Chondrocyte (in vitro differentiated cells): ENCODE measurements at regions not wholly inside any gene's neighbourhood (a gene's known extent, or its start where the extent isn't known, plus 50 kb on each side); places are given as distances from the start of the nearest gene placed in this dataset.
A peak's percentile ranks its signal among the peaks of the same experiment; 100 is the strongest.

ENCODE experiments used
- DNase-seq: peaks from one replicate; pipeline ENCODE4 v3.0.0; 2021; ENCODE audit warnings: mixed read lengths, low spot score
- H3K27ac Mint-ChIP-seq: one replicate; pipeline ENCODE4 v1.8.0; 2021; ENCODE audit warnings: mild to moderate bottlenecking, moderate library complexity, mixed read lengths; ENCODE audit not compliant: unreplicated experiment
- H3K27me3 Mint-ChIP-seq: 2 replicates; pipeline ENCODE4 v1.8.0; 2021; ENCODE audit warnings: low read depth, mixed read lengths
- H3K36me3 Mint-ChIP-seq: 2 replicates; pipeline ENCODE4 v1.8.0; 2021; ENCODE audit warnings: low read depth, mixed read lengths
- H3K4me1 Mint-ChIP-seq: 2 replicates; pipeline ENCODE4 v1.8.0; 2021; ENCODE audit warnings: low read depth, mild to moderate bottlenecking, mixed read lengths
- H3K4me3 Mint-ChIP-seq: one replicate; pipeline ENCODE4 v1.8.0; 2021; ENCODE audit warnings: mild to moderate bottlenecking, moderate library complexity, mixed read lengths; ENCODE audit not compliant: unreplicated experiment
- H3K9me3 Mint-ChIP-seq: 2 replicates; pipeline ENCODE4 v1.8.0; 2021; ENCODE audit warnings: low read depth, mixed read lengths
- CTCF ChIP-seq: fragments of 200-600 bp; sonication (generic); IDR thresholded peaks from 2 replicates; pipeline ENCODE4 v1.5.0; 2021; ENCODE audit warnings: antibody characterized with exemption, mild to moderate bottlenecking, moderate library complexity

GRCh38 chrX:51407520-51408409, 75.1 kb downstream of the NUDT10 start:
- TF ChIP-seq CTCF, result no peak
- DNase-seq, result no peak
- Mint-ChIP-seq H3K27ac (no peak overlapping the region), H3K9me3 (no peaks in the 10 kb centered on the region), H3K4me3 (no peak overlapping the region), H3K4me1 (no peaks in the 10 kb centered on the region), H3K36me3 (no peaks in the 10 kb centered on the region), H3K27me3 (peaks cover 2% of the 10 kb centered on the region)

GRCh38 chrX:51406688-51407519, 74.3 kb downstream of the NUDT10 start:
- no peak for TF ChIP-seq CTCF
- DNase-seq, result peak; percentile 92
- no peaks in the 10 kb centered on the region for H3K4me1 Mint-ChIP-seq
- H3K36me3 Mint-ChIP-seq, result no peaks in the 10 kb centered on the region
- H3K27ac Mint-ChIP-seq, result no peak overlapping the region
- no peak overlapping the region for H3K4me3 Mint-ChIP-seq
- peaks cover 2% of the 10 kb centered on the region for H3K27me3 Mint-ChIP-seq
- H3K9me3 Mint-ChIP-seq, result no peaks in the 10 kb centered on the region

- no peaks in the 10 kb centered on the region for H3K36me3 Mint-ChIP-seq
- no peak overlapping the region for H3K27ac Mint-ChIP-seq
- H3K4me1 Mint-ChIP-seq, result no peaks in the 10 kb centered on the region
- no peaks in the 10 kb centered on the region for H3K9me3 Mint-ChIP-seq
- H3K27me3 Mint-ChIP-seq, result peaks cover 2% of the 10 kb centered on the region
- no peak for TF ChIP-seq CTCF
- no peak overlapping the region for H3K4me3 Mint-ChIP-seq
- no peak for DNase-seq
These were observed 71.8 kb downstream of the NUDT10 start for GRCh38 chrX:51404445-51404844.

GRCh38 chrX:51395810-51396728, 63.4 kb downstream of the NUDT10 start:
- H3K27me3 Mint-ChIP-seq, result no peaks in the 10 kb centered on the region
- peak; percentile 89 for DNase-seq
- H3K36me3 Mint-ChIP-seq, result no peaks in the 10 kb centered on the region
- no peaks in the 10 kb centered on the region for H3K4me1 Mint-ChIP-seq
- H3K9me3 Mint-ChIP-seq, result peaks cover 5% of the 10 kb centered on the region
- TF ChIP-seq CTCF, result no peak
- H3K4me3 Mint-ChIP-seq, result no peak overlapping the region
- no peak overlapping the region for H3K27ac Mint-ChIP-seq

GRCh38 chrX:51395480-51395809, 62.8 kb downstream of the NUDT10 start:
- Mint-ChIP-seq H3K36me3 (no peaks in the 10 kb centered on the region), H3K27ac (no peak overlapping the region)

More at GRCh38 chrX:51395480-51395809, 62.8 kb downstream of the NUDT10 start:
- H3K4me3 Mint-ChIP-seq, result no peak overlapping the region
- H3K4me1 Mint-ChIP-seq, result no peaks in the 10 kb centered on the region
- no peaks in the 10 kb centered on the region for H3K27me3 Mint-ChIP-seq
- H3K9me3 Mint-ChIP-seq, result peaks cover 5% of the 10 kb centered on the region
- DNase-seq, result no peak
- no peak for TF ChIP-seq CTCF
